H9 (cell line): ENCODE measurements at regions not wholly inside any gene's neighbourhood (a gene's known extent, or its start where the extent isn't known, plus 50 kb on each side); places are given as distances from the start of the nearest gene placed in this dataset.

ENCODE experiments used
- DNase-seq: peaks from one replicate; pipeline ENCODE4 v3.0.0-alpha.2; 2017
- H2AFZ ChIP-seq: one replicate; pipeline ENCODE4 v1.6.1; 2013; ENCODE audit warnings: mild to moderate bottlenecking, low read length, control low read depth, moderate library complexity
- H2AK5ac ChIP-seq: 2 replicates; pipeline ENCODE4 v1.6.1; 2013; ENCODE audit warnings: low read length, control low read depth, mixed read lengths; ENCODE audit not compliant: insufficient read length
- H2BK120ac ChIP-seq: one replicate; pipeline ENCODE4 v1.6.1; 2013; ENCODE audit warnings: low read depth, mild to moderate bottlenecking, low read length, control low read depth, inconsistent platforms; ENCODE audit not compliant: poor library complexity, severe bottlenecking
- H2BK12ac ChIP-seq: 2 replicates; pipeline ENCODE4 v1.6.1; 2013; ENCODE audit warnings: low read length, control low read depth, mixed read lengths, low read depth; ENCODE audit not compliant: insufficient read length
- H2BK15ac ChIP-seq: 2 replicates; pipeline ENCODE4 v1.6.1; 2013; ENCODE audit warnings: low read depth, low read length, control low read depth
- H2BK20ac ChIP-seq: one replicate; pipeline ENCODE4 v1.6.1; 2013; ENCODE audit warnings: low read depth, mild to moderate bottlenecking, low read length, control low read depth, inconsistent platforms; ENCODE audit not compliant: poor library complexity, severe bottlenecking
- H2BK5ac ChIP-seq: 2 replicates; pipeline ENCODE4 v1.6.1; 2013; ENCODE audit warnings: low read length, control low read depth, mixed read lengths; ENCODE audit not compliant: insufficient read length
- H3K14ac ChIP-seq: 2 replicates; pipeline ENCODE4 v1.6.1; 2013; ENCODE audit warnings: low read length, control low read depth; ENCODE audit not compliant: insufficient read depth
- H3K18ac ChIP-seq: 2 replicates; pipeline ENCODE4 v1.6.1; 2013; ENCODE audit warnings: low read depth, mild to moderate bottlenecking, mixed read lengths, low read length, control low read depth; ENCODE audit not compliant: insufficient read length
- H3K23ac ChIP-seq: 2 replicates; pipeline ENCODE4 v1.6.1; 2013; ENCODE audit warnings: low read length, control low read depth, mixed read lengths, low read depth; ENCODE audit not compliant: insufficient read length
- H3K23me2 ChIP-seq: 2 replicates; pipeline ENCODE4 v1.6.1; 2013; ENCODE audit warnings: low read depth, mild to moderate bottlenecking, mixed read lengths, low read length, control low read depth; ENCODE audit not compliant: insufficient read length, poor library complexity, severe bottlenecking
- H3K27ac ChIP-seq: 2 replicates; pipeline ENCODE4 v1.5.1; 2013; ENCODE audit warnings: low read length, control low read depth, mixed read lengths, low read depth; ENCODE audit not compliant: insufficient read length
- H3K27me3 ChIP-seq: 2 replicates; pipeline ENCODE4 v1.6.1; 2013; ENCODE audit warnings: low read length, control low read depth, inconsistent platforms; ENCODE audit not compliant: insufficient read depth
- H3K4ac ChIP-seq: 2 replicates; pipeline ENCODE4 v1.6.1; 2013; ENCODE audit warnings: low read depth, mild to moderate bottlenecking, control low read depth, inconsistent platforms, low read length, moderate library complexity
- H3K4me1 ChIP-seq: 2 replicates; pipeline ENCODE4 v1.6.1; 2013; ENCODE audit warnings: low read length, control low read depth, inconsistent platforms; ENCODE audit not compliant: insufficient read depth
- H3K4me2 ChIP-seq: 2 replicates; pipeline ENCODE4 v1.6.1; 2013; ENCODE audit warnings: low read length, control low read depth, mixed read lengths; ENCODE audit not compliant: insufficient read length, insufficient read depth
- H3K56ac ChIP-seq: 2 replicates; pipeline ENCODE4 v1.6.1; 2013; ENCODE audit warnings: low read depth, mild to moderate bottlenecking, mixed read lengths, low read length, control low read depth; ENCODE audit not compliant: insufficient read length
- H3K79me1 ChIP-seq: 2 replicates; pipeline ENCODE4 v1.6.1; 2013; ENCODE audit warnings: low read depth, mild to moderate bottlenecking, moderate library complexity, low read length, control low read depth, inconsistent platforms; ENCODE audit not compliant: insufficient read depth, poor library complexity, severe bottlenecking
- H3K79me2 ChIP-seq: 2 replicates; pipeline ENCODE4 v1.6.1; 2013; ENCODE audit warnings: low read length, control low read depth, inconsistent platforms; ENCODE audit not compliant: insufficient read depth
- H3K9ac ChIP-seq: 2 replicates; pipeline ENCODE4 v1.6.1; 2013; ENCODE audit warnings: low read length, control low read depth, mixed read lengths; ENCODE audit not compliant: insufficient read length; ENCODE audit errors: extremely low read depth
- H3K9me3 ChIP-seq: one replicate; pipeline ENCODE4 v1.6.1; 2013; ENCODE audit warnings: low read depth, low read length, inconsistent platforms; ENCODE audit not compliant: control insufficient read depth
- H3T11ph ChIP-seq: one replicate; pipeline ENCODE4 v1.6.1; 2013; ENCODE audit warnings: mild to moderate bottlenecking, low read length, control low read depth, inconsistent platforms
- H4K20me1 ChIP-seq: one replicate; pipeline ENCODE4 v1.6.1; 2013; ENCODE audit not compliant: control insufficient read depth, insufficient read length, insufficient read depth
- H4K5ac ChIP-seq: 2 replicates; pipeline ENCODE4 v1.6.1; 2013; ENCODE audit warnings: low read depth, mild to moderate bottlenecking, mixed read lengths, low read length, control low read depth; ENCODE audit not compliant: insufficient read length
- H4K8ac ChIP-seq: replicated peaks from 2 replicates; pipeline ENCODE4 v1.6.1; 2013; ENCODE audit warnings: low read length, control low read depth, mixed read lengths, low read depth; ENCODE audit not compliant: insufficient read length
- H4K91ac ChIP-seq: 2 replicates; pipeline ENCODE4 v1.6.1; 2013; ENCODE audit warnings: low read depth, mild to moderate bottlenecking, moderate library complexity, mixed read lengths, low read length, control low read depth; ENCODE audit not compliant: insufficient read length
- H3K27ac Mint-ChIP-seq, 3 experiments: 2 replicates in 2 of 3; 3 replicates in 1 of 3; pipeline ENCODE4 v1.8.0; 2020 to 2021; ENCODE audit warnings: mixed read lengths in 3 of 3, mild to moderate bottlenecking in 1 of 3, moderate library complexity in 1 of 3
- H3K27me3 Mint-ChIP-seq: 2 replicates; pipeline ENCODE4 v1.8.0; 2021; ENCODE audit warnings: low read depth, mild to moderate bottlenecking, moderate library complexity, mixed read lengths
- H3K36me3 Mint-ChIP-seq, 3 experiments: 2 replicates in 2 of 3; 3 replicates in 1 of 3; pipeline ENCODE4 v1.8.0; 2020 to 2021; ENCODE audit warnings: low read depth in 3 of 3, mixed read lengths in 3 of 3; ENCODE audit not compliant: insufficient read depth in 1 of 3
- H3K4me1 Mint-ChIP-seq, 2 experiments: 2 replicates each; pipeline ENCODE4 v1.8.0; 2020; ENCODE audit warnings: mixed read lengths in 2 of 2
- H3K4me3 Mint-ChIP-seq, 2 experiments: 2 replicates in 1 of 2; 3 replicates in 1 of 2; pipeline ENCODE4 v1.8.0; 2020 to 2021; ENCODE audit warnings: mild to moderate bottlenecking in 2 of 2, mixed read lengths in 2 of 2, moderate library complexity in 1 of 2
- H3K9me3 Mint-ChIP-seq, 2 experiments: 2 replicates in 1 of 2; 3 replicates in 1 of 2; pipeline ENCODE4 v1.8.0; 2020; ENCODE audit warnings: mild to moderate bottlenecking in 2 of 2, mixed read lengths in 2 of 2, moderate library complexity in 1 of 2
- WGBS: extraction: QIAGEN DNeasy Blood & Tissue Kit; methylation state at CpG from one replicate; pipeline ENCODE4 v1.1.7; 2013; ENCODE audit warnings: missing lambda C conversion rate, low lambda C conversion rate, mixed read lengths; ENCODE audit not compliant: insufficient read length; ENCODE audit errors: extremely low coverage; 5-methylcytosine and 5-hydroxymethylcytosine counted together
- TF ChIP-seq, protein P1 (sequence below): fragments of 200-600 bp; sonication (generic); conservative IDR thresholded peaks from 3 replicates; pipeline ENCODE4 v1.8.0; 2021; ENCODE audit warnings: antibody characterized with exemption, mild to moderate bottlenecking

DNA sequence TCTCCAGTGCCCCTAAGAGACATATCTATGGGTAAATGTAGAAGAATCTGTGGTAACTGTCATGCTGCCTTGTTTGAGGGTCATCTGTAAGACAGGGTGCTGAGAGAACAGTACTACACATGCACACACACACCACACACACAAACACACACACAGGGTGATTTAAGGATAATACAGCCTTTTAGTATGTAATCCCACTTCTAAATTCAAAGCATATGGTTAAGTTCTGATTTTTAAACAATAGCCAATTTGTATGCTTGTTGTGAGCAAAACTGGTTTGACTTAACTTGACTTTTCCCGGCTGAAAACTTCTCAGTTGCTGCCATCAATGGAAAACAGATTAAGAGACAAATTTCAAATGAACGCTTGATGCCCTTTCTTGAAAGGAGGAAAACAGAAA, 241.8 kb downstream of the ADGRG6 start:
- TF ChIP-seq, protein P1, sequence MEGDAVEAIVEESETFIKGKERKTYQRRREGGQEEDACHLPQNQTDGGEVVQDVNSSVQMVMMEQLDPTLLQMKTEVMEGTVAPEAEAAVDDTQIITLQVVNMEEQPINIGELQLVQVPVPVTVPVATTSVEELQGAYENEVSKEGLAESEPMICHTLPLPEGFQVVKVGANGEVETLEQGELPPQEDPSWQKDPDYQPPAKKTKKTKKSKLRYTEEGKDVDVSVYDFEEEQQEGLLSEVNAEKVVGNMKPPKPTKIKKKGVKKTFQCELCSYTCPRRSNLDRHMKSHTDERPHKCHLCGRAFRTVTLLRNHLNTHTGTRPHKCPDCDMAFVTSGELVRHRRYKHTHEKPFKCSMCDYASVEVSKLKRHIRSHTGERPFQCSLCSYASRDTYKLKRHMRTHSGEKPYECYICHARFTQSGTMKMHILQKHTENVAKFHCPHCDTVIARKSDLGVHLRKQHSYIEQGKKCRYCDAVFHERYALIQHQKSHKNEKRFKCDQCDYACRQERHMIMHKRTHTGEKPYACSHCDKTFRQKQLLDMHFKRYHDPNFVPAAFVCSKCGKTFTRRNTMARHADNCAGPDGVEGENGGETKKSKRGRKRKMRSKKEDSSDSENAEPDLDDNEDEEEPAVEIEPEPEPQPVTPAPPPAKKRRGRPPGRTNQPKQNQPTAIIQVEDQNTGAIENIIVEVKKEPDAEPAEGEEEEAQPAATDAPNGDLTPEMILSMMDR: no peak
- no peak overlapping the region for H2AFZ ChIP-seq
- H3K4me1 Mint-ChIP-seq: peaks cover 0 to 4% of the 10 kb centered on the region in 2 experiments; a peak in 1 of 4 replicates

More for the DNA sequence above, 241.8 kb downstream of the ADGRG6 start:
- H3K18ac ChIP-seq: no peak overlapping the region
- Mint-ChIP-seq H3K27me3 (no peaks in the 10 kb centered on the region), H3K36me3 (no peaks in the 10 kb centered on the region), H3K4me3 (no peak overlapping the region), H3K27ac (no peak overlapping the region), H3K9me3 (no peaks in the 10 kb centered on the region)
- no peak overlapping the region for H4K5ac ChIP-seq
- H4K8ac ChIP-seq: no peak overlapping the region
- no peak overlapping the region for H2BK120ac ChIP-seq
- H2BK15ac ChIP-seq: no peak overlapping the region
- H2BK5ac ChIP-seq: no peak overlapping the region
- no peak overlapping the region for H4K91ac ChIP-seq
- no peaks in the 10 kb centered on the region for H3K27me3 ChIP-seq
- no peak overlapping the region for H3K9ac ChIP-seq
- H2AK5ac ChIP-seq: no peak overlapping the region
- H3K4me2 ChIP-seq: no peak overlapping the region
- no peak overlapping the region for H3K56ac ChIP-seq
- no peak overlapping the region for H3T11ph ChIP-seq
- no peaks in the 10 kb centered on the region for H3K23me2 ChIP-seq
- no peak overlapping the region for H3K14ac ChIP-seq
- H3K23ac ChIP-seq: no peak overlapping the region
- no peak overlapping the region for H2BK20ac ChIP-seq
- no peaks in the 10 kb centered on the region; the same call in 1 of the 2 replicates for H3K4me1 ChIP-seq
- H3K79me2 ChIP-seq: no peaks in the 10 kb centered on the region
- no peak overlapping the region for H3K27ac ChIP-seq
- H2BK12ac ChIP-seq: no peak overlapping the region
- no peaks in the 10 kb centered on the region for H3K79me1 ChIP-seq
- H3K9me3 ChIP-seq: no peaks in the 10 kb centered on the region
- no peaks in the 10 kb centered on the region for H4K20me1 ChIP-seq
- no peak for DNase-seq
- WGBS: no CpG with 5 or more reads among the region's 2 CpGs
- no peak overlapping the region for H3K4ac ChIP-seq
